HG02973 (cell line): ENCODE measurements at regions not wholly inside any gene's neighbourhood (a gene's known extent, or its start where the extent isn't known, plus 50 kb on each side); places are given as distances from the start of the nearest gene placed in this dataset.

Experiments used
- ATAC-seq: cut with Tn5 transposase; IDR thresholded peaks from one replicate; pipeline ENCODE4 v1.9.1; 2021; ENCODE audit warnings: moderate library complexity; ENCODE audit not compliant: unreplicated experiment

- no peak for ATAC-seq
These were observed 49.7 kb upstream of the ACP3 start for GRCh38 chr3:132267391-132267993.
